AG09309 (cell line): ENCODE measurements at regions not wholly inside any gene's neighbourhood (a gene's known extent, or its start where the extent isn't known, plus 50 kb on each side); places are given as distances from the start of the nearest gene placed in this dataset.

Experiments
- DNase-seq: peaks from one replicate; pipeline ENCODE4 v3.0.0-alpha.2; 2010; ENCODE audit warnings: low read depth
- H3K4me3 ChIP-seq: 2 replicates; pipeline ENCODE4 v1.5.1; 2011; ENCODE audit warnings: mild to moderate bottlenecking, low read depth, low read length, moderate library complexity; ENCODE audit not compliant: control insufficient read depth
- TF ChIP-seq, protein P1 (sequence below): IDR thresholded peaks from 2 replicates; pipeline ENCODE4 v1.5.1; 2011; ENCODE audit warnings: mild to moderate bottlenecking, low read depth, low read length, inconsistent platforms; ENCODE audit not compliant: insufficient read depth, control insufficient read depth; ENCODE audit errors: missing control alignments

GRCh38 chr2:2640371-2640770, 309.3 kb upstream of the MYT1L start:
- no peak overlapping the region for H3K4me3 ChIP-seq
- TF ChIP-seq, protein P1, sequence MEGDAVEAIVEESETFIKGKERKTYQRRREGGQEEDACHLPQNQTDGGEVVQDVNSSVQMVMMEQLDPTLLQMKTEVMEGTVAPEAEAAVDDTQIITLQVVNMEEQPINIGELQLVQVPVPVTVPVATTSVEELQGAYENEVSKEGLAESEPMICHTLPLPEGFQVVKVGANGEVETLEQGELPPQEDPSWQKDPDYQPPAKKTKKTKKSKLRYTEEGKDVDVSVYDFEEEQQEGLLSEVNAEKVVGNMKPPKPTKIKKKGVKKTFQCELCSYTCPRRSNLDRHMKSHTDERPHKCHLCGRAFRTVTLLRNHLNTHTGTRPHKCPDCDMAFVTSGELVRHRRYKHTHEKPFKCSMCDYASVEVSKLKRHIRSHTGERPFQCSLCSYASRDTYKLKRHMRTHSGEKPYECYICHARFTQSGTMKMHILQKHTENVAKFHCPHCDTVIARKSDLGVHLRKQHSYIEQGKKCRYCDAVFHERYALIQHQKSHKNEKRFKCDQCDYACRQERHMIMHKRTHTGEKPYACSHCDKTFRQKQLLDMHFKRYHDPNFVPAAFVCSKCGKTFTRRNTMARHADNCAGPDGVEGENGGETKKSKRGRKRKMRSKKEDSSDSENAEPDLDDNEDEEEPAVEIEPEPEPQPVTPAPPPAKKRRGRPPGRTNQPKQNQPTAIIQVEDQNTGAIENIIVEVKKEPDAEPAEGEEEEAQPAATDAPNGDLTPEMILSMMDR: no peak
- DNase-seq: no peak

GRCh38 chr2:2639251-2640139, 308.4 kb upstream of the MYT1L start:
- no peak overlapping the region for H3K4me3 ChIP-seq
- DNase-seq: no peak
- TF ChIP-seq, protein P1: no peak

GRCh38 chr2:2638547-2639220, 307.6 kb upstream of the MYT1L start:
- no peak overlapping the region for H3K4me3 ChIP-seq
- TF ChIP-seq, protein P1: no peak

DNA sequence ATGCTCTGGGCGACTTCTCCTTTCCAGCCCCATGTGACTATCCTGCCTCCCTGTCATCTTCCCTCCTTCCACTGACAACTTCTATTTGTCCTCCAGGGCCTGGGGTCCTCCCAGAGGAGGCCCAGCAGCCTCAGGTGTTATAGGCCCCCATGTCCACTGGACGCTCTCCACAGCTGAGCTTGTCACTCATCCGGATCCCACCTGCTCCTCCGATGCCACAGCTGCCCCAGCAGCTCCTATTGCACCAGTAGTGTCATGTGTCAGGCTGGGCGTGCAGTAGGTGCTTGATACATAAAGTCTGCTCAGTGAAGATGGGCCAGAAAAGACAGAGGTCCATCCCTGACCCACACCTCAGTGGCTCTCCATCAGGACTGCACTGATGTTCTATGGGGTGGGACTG, 305.7 kb upstream of the MYT1L start:
- TF ChIP-seq, protein P1: no peak
- no peak overlapping the region for H3K4me3 ChIP-seq
- DNase-seq: no peak

More at GRCh38 chr2:2638547-2639220, 307.6 kb upstream of the MYT1L start:
- no peak for DNase-seq

- TF ChIP-seq, protein P1: no peak
- H3K4me3 ChIP-seq: no peak overlapping the region
These were observed 304.0 kb upstream of the MYT1L start for GRCh38 chr2:2635025-2635528.

DNA sequence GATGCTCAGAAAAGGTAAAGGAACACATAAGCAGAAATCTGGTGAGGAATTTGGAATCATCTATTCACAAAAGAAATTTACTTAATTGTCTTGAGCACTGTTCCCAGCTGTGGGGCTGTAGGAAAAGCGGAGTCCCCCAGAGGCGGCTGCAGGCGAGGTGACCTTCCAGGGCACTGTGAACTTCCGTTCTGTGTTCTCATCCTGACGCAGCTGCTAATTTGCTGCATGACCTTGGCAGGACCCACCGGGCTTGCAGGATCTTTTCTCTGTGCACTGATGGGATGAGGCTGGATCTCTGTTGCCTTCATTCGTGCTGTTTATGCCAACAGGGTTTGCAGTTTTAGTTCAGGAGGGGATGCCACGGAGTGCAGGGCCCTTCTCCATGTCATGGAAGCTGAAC, 301.9 kb upstream of the MYT1L start:
- TF ChIP-seq, protein P1: no peak
- DNase-seq: no peak
- no peak overlapping the region for H3K4me3 ChIP-seq

More at GRCh38 chr2:2635025-2635528, 304.0 kb upstream of the MYT1L start:
- no peak for DNase-seq
